Endometrial microvascular endothelial cells (primary cell): ENCODE measurements at regions not wholly inside any gene's neighbourhood (a gene's known extent, or its start where the extent isn't known, plus 50 kb on each side); places are given as distances from the start of the nearest gene placed in this dataset.
"Not testable (repeated sequence)": the region's sequence is repeated elsewhere in the genome, so short reads cannot be mapped to it uniquely, and the experiment has no call there.

Source experiments
- in situ Hi-C: cut with HindIII; loops from 2 replicates; pipeline ENCODE4 v1.10.0; 2017; ENCODE audit warnings: low sequenced_read_pairs, low pct_unique_long_range_greater_than_20kb; ENCODE audit errors: inconsistent ontology term

DNA sequence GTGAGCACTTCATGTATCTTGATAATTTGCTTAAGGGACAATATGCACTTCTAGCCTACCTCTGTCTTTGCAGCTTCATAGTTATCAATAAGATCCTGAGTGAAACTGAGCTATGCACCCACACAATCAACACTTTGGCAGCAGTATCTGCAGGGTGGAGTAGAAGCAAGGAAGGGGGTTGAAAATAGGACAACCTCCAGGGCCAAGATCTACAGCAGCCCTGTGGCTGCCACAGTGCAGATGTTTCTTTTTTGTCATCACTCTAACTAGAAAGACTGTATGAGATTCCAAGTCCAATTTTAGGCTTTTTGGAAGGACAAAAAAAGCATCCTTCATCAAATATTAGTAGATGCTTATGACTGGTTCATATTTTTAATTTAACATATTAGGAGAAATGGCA is 336.1 kb upstream of the CITED2 start:
- in situ Hi-C loops = no loop called here

DNA sequence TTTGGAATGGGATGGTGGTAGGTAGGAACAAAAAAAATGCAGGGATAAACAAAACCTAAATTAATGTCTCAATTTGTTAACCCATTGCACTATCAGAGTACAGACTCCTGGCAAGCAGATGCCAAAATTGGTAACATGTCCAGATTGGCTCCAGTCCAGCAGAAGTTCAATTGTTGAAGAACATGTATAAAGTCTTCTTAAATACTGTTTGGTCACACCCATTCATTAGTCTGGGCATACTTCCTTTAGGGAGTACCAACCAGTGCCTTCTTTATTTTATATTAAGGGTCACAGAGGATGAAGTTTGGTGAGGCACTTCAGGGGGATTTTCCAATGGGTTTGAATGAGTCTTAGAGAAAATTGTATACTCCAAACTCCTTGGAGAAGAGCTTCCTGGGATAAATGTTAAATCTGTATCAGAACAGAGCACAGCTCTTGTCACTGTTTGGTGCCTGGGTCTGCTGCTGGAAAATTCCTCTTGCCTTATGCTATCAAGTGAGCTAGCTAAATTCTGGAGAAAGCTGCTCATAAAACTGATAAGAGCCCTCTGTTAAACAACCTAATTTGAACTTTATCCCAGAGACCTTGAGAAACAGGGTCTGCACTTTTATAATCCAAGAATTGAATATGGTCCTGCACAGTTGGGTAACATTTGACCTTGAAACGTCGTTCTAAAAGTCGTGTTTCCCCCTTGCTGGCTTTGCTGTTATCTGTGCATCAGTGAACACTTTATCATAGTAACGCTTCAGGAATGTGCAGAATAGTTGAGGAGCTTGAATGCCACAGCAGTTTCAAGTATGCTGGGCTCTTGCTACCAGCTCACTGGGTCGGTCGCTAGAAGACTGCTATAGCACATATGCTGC is 334.1 kb upstream of the CITED2 start:
- in situ Hi-C loops = no loop called here

- in situ Hi-C loops = no loop called here
Observed at GRCh38 chr6:139706912-139707311, 332.5 kb upstream of the CITED2 start.

GRCh38 chr6:139705284-139705683 is 330.8 kb upstream of the CITED2 start:
- in situ Hi-C loops = no loop called here

GRCh38 chr6:139703780-139704179 is 329.3 kb upstream of the CITED2 start:
- in situ Hi-C loops = no loop called here

DNA sequence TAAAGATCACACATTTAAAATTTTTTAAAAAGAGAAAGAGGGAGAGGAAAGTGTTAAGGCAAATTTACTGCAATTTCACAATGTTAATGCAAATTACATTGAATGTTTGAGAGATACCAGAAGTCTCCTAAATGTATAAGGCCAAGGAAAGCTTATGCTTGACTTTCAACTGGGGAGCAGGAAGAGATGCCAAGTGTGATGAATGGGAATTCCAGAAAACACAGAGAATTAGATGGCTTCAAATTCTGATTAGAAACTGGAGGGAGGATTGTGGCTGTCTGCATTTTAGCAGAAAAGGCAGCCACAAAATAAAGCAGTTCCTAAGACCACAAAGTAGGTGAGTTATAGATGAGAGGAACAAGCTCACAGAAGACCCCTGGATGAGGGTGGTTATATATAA is 328.3 kb upstream of the CITED2 start:
- in situ Hi-C loops = no loop called here

GRCh38 chr6:139701695-139702094 is 327.2 kb upstream of the CITED2 start:
- in situ Hi-C loops = no loop called here

GRCh38 chr6:139701003-139701402 is 326.6 kb upstream of the CITED2 start:
- in situ Hi-C loops = no loop called here

GRCh38 chr6:139699911-139700310 is 325.5 kb upstream of the CITED2 start:
- in situ Hi-C loops = no loop called here

DNA sequence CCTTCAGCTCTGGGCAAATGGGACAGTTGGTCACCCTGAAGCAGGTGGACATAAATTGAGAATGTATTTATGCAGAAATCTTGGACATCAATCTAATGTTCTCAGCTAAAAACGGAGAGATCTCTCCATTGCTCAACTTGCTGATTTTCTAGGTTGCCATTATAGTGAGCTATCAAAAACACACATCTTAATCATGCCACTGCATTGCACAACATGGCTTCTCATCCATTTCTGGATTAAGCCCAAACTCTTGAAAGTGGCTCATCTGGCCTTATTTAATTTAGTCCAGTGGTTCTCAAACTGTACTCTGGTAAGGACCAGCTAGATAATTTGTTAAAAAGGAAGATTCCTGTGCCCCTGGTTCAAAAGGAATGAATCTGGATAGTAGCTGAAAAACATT is 324.9 kb upstream of the CITED2 start:
- in situ Hi-C loops = no loop called here

GRCh38 chr6:139698526-139699176 is 324.2 kb upstream of the CITED2 start:
- in situ Hi-C loops = no loop called here

DNA sequence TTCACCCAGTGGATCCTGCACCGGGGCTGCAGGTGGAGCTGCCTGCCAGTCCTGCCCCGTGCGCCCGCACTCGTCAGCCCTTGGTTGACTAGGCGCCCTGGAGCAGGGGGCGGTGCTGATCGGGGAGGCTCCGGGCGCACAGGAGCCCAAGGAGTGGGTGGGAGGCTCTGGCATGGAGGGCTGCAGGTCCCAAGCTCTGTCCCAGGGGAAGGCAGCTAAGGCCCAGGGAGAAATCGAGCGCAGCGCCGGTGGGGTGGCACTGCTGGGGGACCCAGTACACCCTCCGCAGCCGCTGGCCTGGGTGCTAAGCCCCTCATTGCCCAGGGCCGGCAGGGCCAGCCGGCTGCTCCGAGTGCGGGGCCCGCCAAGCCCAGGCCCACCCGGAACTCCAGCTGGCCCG is 323.4 kb upstream of the CITED2 start:
- in situ Hi-C loops = not testable (repeated sequence)

GRCh38 chr6:139696991-139697390 is 322.5 kb upstream of the CITED2 start:
- in situ Hi-C loops = not testable (repeated sequence)

GRCh38 chr6:139695361-139695760 is 320.9 kb upstream of the CITED2 start:
- in situ Hi-C loops = no loop called here

DNA sequence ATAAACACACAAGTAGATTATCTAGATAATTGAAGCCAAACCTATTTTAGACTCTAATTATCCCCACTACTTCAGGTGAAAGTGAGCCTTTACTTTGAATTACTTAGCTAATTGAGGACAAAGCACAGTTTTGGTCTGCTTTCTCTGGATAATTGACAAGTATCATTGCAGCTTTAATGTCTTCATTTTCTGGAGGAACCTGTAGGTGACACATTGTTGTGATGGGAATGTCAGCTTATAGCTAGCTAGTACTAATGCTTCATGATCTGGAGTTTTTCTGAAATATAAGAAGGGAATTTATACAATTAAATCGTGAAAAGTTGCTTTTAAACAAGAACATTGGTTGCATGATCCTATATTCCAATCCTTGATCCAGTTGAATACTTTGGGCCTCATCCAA is 319.3 kb upstream of the CITED2 start:
- in situ Hi-C loops = no loop called here

DNA sequence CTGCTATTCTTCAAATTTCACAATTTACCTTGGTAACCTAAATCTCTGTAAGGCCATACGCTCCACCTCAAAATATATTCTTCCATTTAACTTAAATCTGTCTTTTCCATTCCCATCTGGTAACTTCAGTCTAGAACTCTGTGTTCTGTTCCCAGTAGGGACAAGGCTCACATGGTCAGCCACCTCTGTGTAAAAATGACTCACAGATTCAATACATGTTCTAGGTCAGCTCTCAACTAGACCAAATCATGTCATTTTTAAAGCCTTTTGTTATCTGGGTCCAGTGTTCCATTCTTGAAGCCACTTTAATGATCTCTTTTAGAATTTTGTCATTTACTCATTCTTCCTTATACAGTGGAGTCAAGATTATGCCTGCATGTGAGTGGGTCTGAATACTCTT is 315.6 kb upstream of the CITED2 start:
- in situ Hi-C loops = no loop called here

DNA sequence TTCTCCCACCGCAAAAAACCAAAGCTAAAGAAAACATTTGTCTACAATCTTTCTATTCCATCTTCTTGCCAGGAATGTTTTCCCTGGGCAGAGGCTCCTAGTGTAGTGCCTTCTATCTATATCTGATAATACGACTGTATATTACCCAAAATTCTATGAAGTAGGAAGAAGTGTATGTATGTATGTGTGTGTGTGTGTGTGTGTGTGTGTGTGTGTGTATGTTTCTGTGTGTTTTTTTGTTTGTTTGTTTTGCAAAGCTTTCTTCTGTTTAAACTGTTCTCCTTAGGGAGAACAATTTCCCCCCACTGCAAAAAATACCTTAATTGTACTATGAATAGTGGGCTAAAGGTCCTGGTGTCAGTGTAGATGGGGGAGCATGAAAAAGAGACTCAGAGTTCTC is 312.6 kb upstream of the CITED2 start:
- in situ Hi-C loops = no loop called here

DNA sequence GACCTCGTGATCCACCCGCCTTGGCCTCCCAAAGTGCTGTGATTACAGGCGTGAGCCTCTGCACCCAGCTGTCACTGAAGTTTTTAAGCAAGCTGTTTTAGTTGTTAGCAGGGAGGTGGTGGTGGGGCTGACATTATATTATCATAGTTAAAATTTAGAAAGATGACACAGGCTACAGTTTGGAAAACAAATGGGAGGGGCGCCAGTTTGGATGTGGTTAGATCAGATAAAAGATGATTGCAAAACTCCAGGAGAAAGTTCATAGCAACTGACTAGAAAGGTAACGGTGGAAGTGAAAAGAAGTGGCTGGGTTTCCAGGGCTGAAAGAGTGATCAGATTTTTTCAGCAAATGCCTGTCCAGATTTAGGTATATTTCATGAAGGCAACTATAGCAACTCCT is 311.9 kb upstream of the CITED2 start:
- in situ Hi-C loops = no loop called here

- in situ Hi-C loops = no loop called here
Observed at GRCh38 chr6:139685009-139685408, 310.6 kb upstream of the CITED2 start.

DNA sequence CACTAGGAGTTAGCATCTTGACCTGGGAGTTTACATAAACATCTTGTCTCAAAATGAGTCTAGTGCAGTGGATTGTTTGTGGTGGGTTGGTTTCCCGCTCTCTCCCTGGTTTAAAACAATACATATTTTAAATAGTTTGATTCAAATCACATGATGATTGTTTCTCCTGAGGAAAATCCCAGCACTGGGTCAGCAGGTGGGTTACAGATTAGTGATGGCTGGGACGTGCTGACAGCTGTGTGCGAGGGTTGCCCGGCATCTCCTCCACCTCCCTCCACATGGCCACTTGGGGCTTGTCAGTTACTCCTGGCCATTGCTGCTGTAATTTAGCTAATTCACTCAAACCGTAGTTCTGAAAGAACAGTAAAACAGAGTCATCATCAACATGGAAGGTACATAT is 306.4 kb upstream of the CITED2 start:
- in situ Hi-C loops = no loop called here
